ENCODE measurements at regions not wholly inside any gene's neighbourhood (a gene's known extent, or its start where the extent isn't known, plus 50 kb on each side); places are given as distances from the start of the nearest gene placed in this dataset.
"Not testable (repeated sequence)": the region's sequence is repeated elsewhere in the genome, so short reads cannot be mapped to it uniquely, and the experiment has no call there.

DNA sequence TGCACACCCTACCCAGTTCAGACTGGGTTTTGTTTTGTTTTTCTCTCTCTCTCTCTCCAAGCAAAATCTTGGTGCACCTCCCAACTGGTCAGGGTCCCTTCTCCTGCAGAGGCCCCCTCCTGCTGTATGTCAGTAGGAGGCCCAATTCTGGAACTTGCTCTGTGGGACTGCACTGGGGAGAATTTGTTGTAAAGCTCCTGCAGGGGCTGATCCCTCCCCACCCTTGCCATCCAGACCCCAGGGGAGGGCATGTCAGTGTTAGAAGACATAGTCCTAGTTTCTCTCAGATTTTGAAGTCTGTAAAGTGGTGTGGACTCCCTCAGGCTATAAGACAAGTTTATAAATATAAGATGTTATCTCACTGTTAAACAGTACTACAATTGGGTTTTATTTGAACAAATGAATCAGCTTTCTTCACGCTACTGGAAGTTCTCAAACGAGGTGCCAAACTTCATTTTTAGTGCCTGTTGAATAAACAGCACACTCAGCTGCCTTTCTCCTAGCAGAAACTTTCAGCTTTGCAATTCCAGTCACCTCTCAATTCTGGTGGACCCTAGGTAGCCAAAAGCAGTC lies 88.6 kb upstream of the FRMPD3 start:
- Histone ChIP-seq H3K4me3 (no peak overlapping the region), H3K9me3 (no peaks in the 10 kb centered on the region), H3K27ac (no peak overlapping the region), H3K4me1 (no peaks in the 10 kb centered on the region), H3K36me3 (no peaks in the 10 kb centered on the region), H3K27me3 (peaks cover 0 to 6% of the 10 kb centered on the region in 2 donors)
- peak; percentile 33 for ATAC-seq
- no peak for TF ChIP-seq CTCF (IDR thresholded peaks at IDR 0.05)
- peak in 1 of 4 donors; percentile 3 for DNase-seq
- intact Hi-C loops (cut with DNase I) = no loop called here

- H3K27me3 ChIP-seq; intact Hi-C loops (cut with DNase I); DNase-seq: not testable (repeated sequence)
Measured at GRCh38 chrX:107370185-107370584, 79.3 kb upstream of the FRMPD3 start.

GRCh38 chrX:107374132-107374531 lies 75.3 kb upstream of the FRMPD3 start:
- ATAC-seq = no peak

More at GRCh38 chrX:107370185-107370584, 79.3 kb upstream of the FRMPD3 start:
- H3K4me3 ChIP-seq, ATAC-seq, H3K36me3 ChIP-seq, H3K27ac ChIP-seq, H3K4me1 ChIP-seq, H3K9me3 ChIP-seq: not testable (repeated sequence)

DNA sequence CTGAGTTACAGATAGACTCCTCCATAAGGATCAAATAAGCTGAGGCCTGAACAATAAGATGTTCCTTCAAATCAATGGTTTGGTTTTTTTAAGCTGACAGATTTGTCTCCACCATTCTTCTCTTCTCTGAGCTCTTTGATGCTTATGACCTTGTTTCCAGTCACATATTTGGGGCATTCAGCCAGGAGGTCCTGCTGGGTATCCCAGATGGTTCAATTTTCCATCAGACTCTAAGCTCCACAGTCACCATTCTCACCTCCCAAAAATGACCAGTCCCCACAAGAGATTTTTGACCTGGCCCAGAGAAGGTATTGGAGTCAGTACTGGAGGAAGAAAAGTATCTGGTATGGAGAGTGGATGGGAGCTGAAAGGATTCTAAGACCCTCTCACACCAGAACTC lies 74.6 kb upstream of the FRMPD3 start:
- ATAC-seq (no peak), DNase-seq (no peak)
- H3K36me3 ChIP-seq = no peaks in the 10 kb centered on the region
- no peak for TF ChIP-seq CTCF (IDR thresholded peaks at IDR 0.05)
- no peaks in the 10 kb centered on the region for H3K9me3 ChIP-seq
- no peaks in the 10 kb centered on the region for H3K27me3 ChIP-seq
- no peaks in the 10 kb centered on the region for H3K4me1 ChIP-seq
- no peak overlapping the region for H3K4me3 ChIP-seq
- no peak overlapping the region for H3K27ac ChIP-seq
- intact Hi-C loops (cut with DNase I) = no loop called here

More at GRCh38 chrX:107374132-107374531, 75.3 kb upstream of the FRMPD3 start:
- Histone ChIP-seq H3K27ac (no peak overlapping the region), H3K4me1 (no peaks in the 10 kb centered on the region), H3K9me3 (no peaks in the 10 kb centered on the region), H3K36me3 (no peaks in the 10 kb centered on the region), H3K4me3 (no peak overlapping the region), H3K27me3 (no peaks in the 10 kb centered on the region)
- intact Hi-C loops (cut with DNase I) = no loop called here
- no peak for TF ChIP-seq CTCF (IDR thresholded peaks at IDR 0.05)
- no peak for DNase-seq

DNA sequence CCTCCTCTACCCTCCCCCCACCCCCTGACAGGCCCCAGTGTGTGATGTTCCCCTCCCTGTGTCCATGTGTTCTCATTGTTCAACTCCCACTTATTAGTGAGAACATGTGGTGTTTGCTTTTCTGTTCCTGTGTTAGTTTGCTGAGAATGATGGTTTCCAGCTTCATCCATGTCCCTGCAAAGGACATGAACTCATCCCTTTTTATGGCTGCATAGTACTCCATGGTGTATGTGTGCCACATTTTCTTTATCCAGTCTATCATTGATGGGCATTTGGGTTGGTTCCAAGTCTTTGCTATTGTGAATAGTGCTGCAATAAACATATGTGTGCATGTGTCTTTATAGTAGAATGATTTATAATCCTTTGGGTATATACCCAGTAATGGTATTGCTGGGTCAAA lies 73.3 kb upstream of the FRMPD3 start:
- H3K27me3 ChIP-seq; H3K9me3 ChIP-seq; intact Hi-C loops (cut with DNase I); DNase-seq; ATAC-seq; H3K4me1 ChIP-seq; H3K27ac ChIP-seq; H3K4me3 ChIP-seq; H3K36me3 ChIP-seq: not testable (repeated sequence)

GRCh38 chrX:107384397-107385105 lies 64.9 kb upstream of the FRMPD3 start:
- intact Hi-C loops (cut with DNase I) = no loop called here
- ATAC-seq = no peak

More at GRCh38 chrX:107384397-107385105, 64.9 kb upstream of the FRMPD3 start:
- no peaks in the 10 kb centered on the region for H3K4me1 ChIP-seq
- H3K4me3 ChIP-seq = no peak overlapping the region
- DNase-seq = no peak
- H3K9me3 ChIP-seq = no peaks in the 10 kb centered on the region
- no peaks in the 10 kb centered on the region for H3K36me3 ChIP-seq
- H3K27ac ChIP-seq = no peak overlapping the region
- H3K27me3 ChIP-seq = no peaks in the 10 kb centered on the region
- no peak for TF ChIP-seq CTCF (IDR thresholded peaks at IDR 0.05)

All from left lung (tissue), 4 donors.